ENCODE measurements at regions not wholly inside any gene's neighbourhood (a gene's known extent, or its start where the extent isn't known, plus 50 kb on each side); places are given as distances from the start of the nearest gene placed in this dataset.

GRCh38 chr1:164369698-164370365, 189.2 kb upstream of the PBX1 start:
- H3K79me2 ChIP-seq (ENCODE audit: insufficient read depth) = no peaks in the 10 kb centered on the region
- H3K9me2 ChIP-seq (ENCODE audit: insufficient read depth) = no peaks in the 10 kb centered on the region
- H3F3A ChIP-seq (ENCODE audit: insufficient read depth) = no peaks in the 10 kb centered on the region
- TF ChIP-seq EZH2phosphoT487 (IDR thresholded peaks at IDR 0.05; ENCODE audit: insufficient read depth, low read depth) (no peak), EZH2 (IDR thresholded peaks at IDR 0.05; ENCODE audit: insufficient read depth, poor library complexity, severe bottlenecking) (no peak)
- H3K27ac ChIP-seq = no peak overlapping the region
- DNase-seq = no peak
- H3K4me2 ChIP-seq (ENCODE audit: unreplicated experiment) = no peak overlapping the region
- no peaks in the 10 kb centered on the region for H3K4me1 ChIP-seq (ENCODE audit: insufficient read depth)
- H4K20me1 ChIP-seq (ENCODE audit: insufficient read depth) = no peaks in the 10 kb centered on the region
- H3K27me3 ChIP-seq (replicated peaks; ENCODE audit: insufficient read depth) = 0 out of 2 replicates have a peak, but pooled peaks cover 6% of the 10 kb centered on the region
- H3K9me3 ChIP-seq (ENCODE audit: low read depth) = no peaks in the 10 kb centered on the region
- 18 to 21% methylated on average over 4 of the region's 4 CpGs for WGBS, 2 experiments (ENCODE audit: low coverage in 1 of 2, low lambda C conversion rate in 2 of 2, missing lambda C conversion rate in 2 of 2)
- no peak overlapping the region for H3K4me3 ChIP-seq
- in situ Hi-C loops (cut with MboI) = no loop called here
- no peak overlapping the region for H3K9ac ChIP-seq
- H2AFZ ChIP-seq = no peak overlapping the region
- no peaks in the 10 kb centered on the region for H3K36me3 ChIP-seq (ENCODE audit: low read depth)

- H4K20me1 ChIP-seq (ENCODE audit: insufficient read depth) = no peaks in the 10 kb centered on the region
- peaks cover 10% of the 10 kb centered on the region for H3K4me1 ChIP-seq (ENCODE audit: insufficient read depth)
- no peak overlapping the region for H3K27ac ChIP-seq
- DNase-seq = peak; percentile 81
- no peaks in the 10 kb centered on the region for H3K36me3 ChIP-seq (ENCODE audit: low read depth)
- TF ChIP-seq EZH2phosphoT487 (IDR thresholded peaks at IDR 0.05; ENCODE audit: insufficient read depth, low read depth) (peak; percentile 90), EZH2 (IDR thresholded peaks at IDR 0.05; ENCODE audit: insufficient read depth, poor library complexity, severe bottlenecking) (no peak)
- no peak overlapping the region for H3K4me3 ChIP-seq
- in situ Hi-C loops (cut with MboI) = no loop called here
- no peak overlapping the region for H2AFZ ChIP-seq
- H3K79me2 ChIP-seq (ENCODE audit: insufficient read depth) = no peaks in the 10 kb centered on the region
- 0 out of 2 replicates have a peak, but pooled peaks cover 4% of the 10 kb centered on the region for H3F3A ChIP-seq (ENCODE audit: insufficient read depth)
- no peaks in the 10 kb centered on the region for H3K27me3 ChIP-seq (replicated peaks; ENCODE audit: insufficient read depth)
- peak overlapping the region; percentile 23 for H3K4me2 ChIP-seq (ENCODE audit: unreplicated experiment)
- 2 to 6% methylated on average over 4 of the region's 4 CpGs for WGBS, 2 experiments (ENCODE audit: low coverage in 1 of 2, low lambda C conversion rate in 2 of 2, missing lambda C conversion rate in 2 of 2)
- no peaks in the 10 kb centered on the region for H3K9me2 ChIP-seq (ENCODE audit: insufficient read depth)
- no peaks in the 10 kb centered on the region for H3K9me3 ChIP-seq (ENCODE audit: low read depth)
- H3K9ac ChIP-seq = no peak overlapping the region
These were observed 178.1 kb upstream of the PBX1 start for GRCh38 chr1:164380893-164381292.

DNA sequence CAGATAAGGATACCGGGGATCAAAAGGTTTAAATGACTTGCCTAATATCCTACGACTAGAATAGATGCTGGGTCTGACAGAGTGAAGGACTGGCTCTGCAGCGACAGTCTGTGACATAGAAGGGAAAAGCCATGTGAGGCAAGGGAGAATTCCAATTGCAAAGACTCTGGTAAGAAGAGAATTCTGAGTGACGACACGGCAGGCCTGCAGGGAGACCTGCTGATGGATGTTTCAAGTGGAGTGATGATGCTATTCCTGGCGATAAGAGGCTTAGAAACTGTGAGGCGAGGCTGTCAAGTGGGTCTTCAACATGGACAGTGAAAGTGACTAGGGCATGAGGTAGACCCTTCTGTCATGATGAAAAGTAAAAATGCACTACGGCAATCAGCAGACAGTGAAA, 176.6 kb upstream of the PBX1 start:
- no peak for DNase-seq
- 0 out of 2 replicates have a peak, but pooled peaks cover 4% of the 10 kb centered on the region for H3F3A ChIP-seq (ENCODE audit: insufficient read depth)
- H3K9me3 ChIP-seq (ENCODE audit: low read depth) = no peaks in the 10 kb centered on the region
- H3K4me2 ChIP-seq (ENCODE audit: unreplicated experiment) = no peak overlapping the region
- peaks cover 10% of the 10 kb centered on the region for H3K4me1 ChIP-seq (ENCODE audit: insufficient read depth)
- H3K27me3 ChIP-seq (replicated peaks; ENCODE audit: insufficient read depth) = 0 out of 2 replicates have a peak, but pooled peaks cover 7% of the 10 kb centered on the region
- H3K27ac ChIP-seq = no peak overlapping the region
- no peaks in the 10 kb centered on the region for H3K79me2 ChIP-seq (ENCODE audit: insufficient read depth)
- TF ChIP-seq EZH2phosphoT487 (IDR thresholded peaks at IDR 0.05; ENCODE audit: insufficient read depth, low read depth) (no peak), EZH2 (IDR thresholded peaks at IDR 0.05; ENCODE audit: insufficient read depth, poor library complexity, severe bottlenecking) (no peak)
- no peak overlapping the region for H3K9ac ChIP-seq
- H3K4me3 ChIP-seq = no peak overlapping the region
- no peak overlapping the region for H2AFZ ChIP-seq
- no peaks in the 10 kb centered on the region for H3K36me3 ChIP-seq (ENCODE audit: low read depth)
- no peaks in the 10 kb centered on the region for H4K20me1 ChIP-seq (ENCODE audit: insufficient read depth)
- H3K9me2 ChIP-seq (ENCODE audit: insufficient read depth) = no peaks in the 10 kb centered on the region
- 94 to 95% methylated on average over 8 of the region's 8 CpGs for WGBS, 2 experiments (ENCODE audit: low coverage in 1 of 2, low lambda C conversion rate in 2 of 2, missing lambda C conversion rate in 2 of 2)
- in situ Hi-C loops (cut with MboI) = no loop called here

DNA sequence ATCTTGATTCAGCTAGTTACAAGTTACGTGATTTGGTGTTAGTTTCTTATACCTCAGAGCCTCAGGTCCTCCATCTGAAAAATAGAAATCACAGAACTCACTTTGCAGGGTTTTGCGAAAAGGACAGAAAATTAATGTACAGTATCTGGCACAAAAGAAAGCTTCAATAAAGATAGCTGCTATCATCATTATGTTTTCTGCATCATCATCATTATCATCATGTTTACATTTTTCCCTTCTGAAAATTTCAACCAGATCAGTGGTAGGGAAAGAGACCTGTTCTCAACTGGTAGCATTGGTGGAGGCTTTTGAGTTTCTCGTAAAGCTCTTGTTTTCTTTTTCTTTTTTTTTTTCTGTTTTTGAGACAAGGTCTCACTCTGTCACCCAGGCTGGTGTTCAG, 174.7 kb upstream of the PBX1 start:
- Histone ChIP-seq H3K27ac (no peak overlapping the region), H3K4me3 (no peak overlapping the region), H3K27me3 (replicated peaks; ENCODE audit: insufficient read depth) (0 out of 2 replicates have a peak, but pooled peaks cover 7% of the 10 kb centered on the region), H3F3A (ENCODE audit: insufficient read depth) (0 out of 2 replicates have a peak, but pooled peaks cover 4% of the 10 kb centered on the region), H3K9me2 (ENCODE audit: insufficient read depth) (no peaks in the 10 kb centered on the region), H3K36me3 (ENCODE audit: low read depth) (no peaks in the 10 kb centered on the region), H3K9ac (no peak overlapping the region), H4K20me1 (ENCODE audit: insufficient read depth) (no peaks in the 10 kb centered on the region), H3K79me2 (ENCODE audit: insufficient read depth) (no peaks in the 10 kb centered on the region), H3K4me1 (ENCODE audit: insufficient read depth) (peaks cover 10% of the 10 kb centered on the region), H3K4me2 (ENCODE audit: unreplicated experiment) (no peak overlapping the region), H2AFZ (no peak overlapping the region), H3K9me3 (ENCODE audit: low read depth) (no peaks in the 10 kb centered on the region)
- 87 to 94% methylated on average over 3 of the region's 3 CpGs for WGBS, 2 experiments (ENCODE audit: low coverage in 1 of 2, low lambda C conversion rate in 2 of 2, missing lambda C conversion rate in 2 of 2)
- no peak for TF ChIP-seq EZH2phosphoT487 (IDR thresholded peaks at IDR 0.05; ENCODE audit: insufficient read depth, low read depth)
- DNase-seq = no peak
- in situ Hi-C loops (cut with MboI) = no loop called here
